ENCODE measurements at regions not wholly inside any gene's neighbourhood (a gene's known extent, or its start where the extent isn't known, plus 50 kb on each side); places are given as distances from the start of the nearest gene placed in this dataset.
"Not testable (repeated sequence)": the region's sequence is repeated elsewhere in the genome, so short reads cannot be mapped to it uniquely, and the experiment has no call there.

GRCh38 chr1:105254906-105255305 lies 1505.2 kb downstream of the AMY1C start:
- DNase-seq (ENCODE audit: low read depth in 1 of 2, low spot score in 1 of 2): no peak
- Histone ChIP-seq H3K27ac (replicated peaks) (no peak overlapping the region), H3K4me3 (replicated peaks; ENCODE audit: insufficient read depth, low read length) (no peak overlapping the region), H3K27me3 (ENCODE audit: insufficient read depth, poor library complexity, severe bottlenecking) (no peaks in the 10 kb centered on the region)
- TF ChIP-seq GABPA (IDR thresholded peaks at IDR 0.05; ENCODE audit: low read depth) (no peak), POLR2AphosphoS5 (IDR thresholded peaks at IDR 0.05; ENCODE audit: low read depth) (no peak), REST (IDR thresholded peaks at IDR 0.05; ENCODE audit: insufficient replicate concordance, low read depth) (no peak), SPI1 (IDR thresholded peaks at IDR 0.05; ENCODE audit: borderline replicate concordance, low read depth) (no peak)
- TF ChIP-seq, protein P1, sequence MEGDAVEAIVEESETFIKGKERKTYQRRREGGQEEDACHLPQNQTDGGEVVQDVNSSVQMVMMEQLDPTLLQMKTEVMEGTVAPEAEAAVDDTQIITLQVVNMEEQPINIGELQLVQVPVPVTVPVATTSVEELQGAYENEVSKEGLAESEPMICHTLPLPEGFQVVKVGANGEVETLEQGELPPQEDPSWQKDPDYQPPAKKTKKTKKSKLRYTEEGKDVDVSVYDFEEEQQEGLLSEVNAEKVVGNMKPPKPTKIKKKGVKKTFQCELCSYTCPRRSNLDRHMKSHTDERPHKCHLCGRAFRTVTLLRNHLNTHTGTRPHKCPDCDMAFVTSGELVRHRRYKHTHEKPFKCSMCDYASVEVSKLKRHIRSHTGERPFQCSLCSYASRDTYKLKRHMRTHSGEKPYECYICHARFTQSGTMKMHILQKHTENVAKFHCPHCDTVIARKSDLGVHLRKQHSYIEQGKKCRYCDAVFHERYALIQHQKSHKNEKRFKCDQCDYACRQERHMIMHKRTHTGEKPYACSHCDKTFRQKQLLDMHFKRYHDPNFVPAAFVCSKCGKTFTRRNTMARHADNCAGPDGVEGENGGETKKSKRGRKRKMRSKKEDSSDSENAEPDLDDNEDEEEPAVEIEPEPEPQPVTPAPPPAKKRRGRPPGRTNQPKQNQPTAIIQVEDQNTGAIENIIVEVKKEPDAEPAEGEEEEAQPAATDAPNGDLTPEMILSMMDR (IDR thresholded peaks at IDR 0.05; ENCODE audit: insufficient read depth, low read length): no peak

DNA sequence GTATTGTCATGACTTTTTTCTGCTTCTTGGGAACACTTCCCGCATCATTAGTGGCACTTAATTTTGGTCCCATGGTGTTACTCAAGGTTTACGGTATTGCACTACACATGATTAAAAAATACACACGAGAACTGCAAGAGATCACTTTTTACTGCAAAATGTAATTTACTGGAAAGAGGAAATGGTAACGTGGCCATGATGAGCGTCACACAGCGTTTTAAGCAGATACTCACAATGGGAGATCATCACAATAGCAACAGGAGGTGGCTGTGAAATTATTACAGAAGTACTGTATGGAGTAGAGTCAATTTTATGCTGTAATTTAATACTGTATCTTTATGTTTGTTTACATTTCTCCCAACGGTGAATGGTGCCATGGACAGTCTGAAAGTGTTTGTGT lies 1510.3 kb downstream of the AMY1C start:
- no peaks in the 10 kb centered on the region for H3K27me3 ChIP-seq (ENCODE audit: insufficient read depth, poor library complexity, severe bottlenecking)
- no peak for TF ChIP-seq POLR2AphosphoS5 (IDR thresholded peaks at IDR 0.05; ENCODE audit: low read depth)
- no peak for TF ChIP-seq GABPA (IDR thresholded peaks at IDR 0.05; ENCODE audit: low read depth)
- TF ChIP-seq REST (IDR thresholded peaks at IDR 0.05; ENCODE audit: insufficient replicate concordance, low read depth): no peak
- TF ChIP-seq, protein P1 (IDR thresholded peaks at IDR 0.05; ENCODE audit: insufficient read depth, low read length): no peak
- no peak for TF ChIP-seq SPI1 (IDR thresholded peaks at IDR 0.05; ENCODE audit: borderline replicate concordance, low read depth)
- H3K4me3 ChIP-seq (replicated peaks; ENCODE audit: insufficient read depth, low read length): no peak overlapping the region
- no peak for DNase-seq (ENCODE audit: low read depth in 1 of 2, low spot score in 1 of 2)
- H3K27ac ChIP-seq (replicated peaks): no peak overlapping the region

DNA sequence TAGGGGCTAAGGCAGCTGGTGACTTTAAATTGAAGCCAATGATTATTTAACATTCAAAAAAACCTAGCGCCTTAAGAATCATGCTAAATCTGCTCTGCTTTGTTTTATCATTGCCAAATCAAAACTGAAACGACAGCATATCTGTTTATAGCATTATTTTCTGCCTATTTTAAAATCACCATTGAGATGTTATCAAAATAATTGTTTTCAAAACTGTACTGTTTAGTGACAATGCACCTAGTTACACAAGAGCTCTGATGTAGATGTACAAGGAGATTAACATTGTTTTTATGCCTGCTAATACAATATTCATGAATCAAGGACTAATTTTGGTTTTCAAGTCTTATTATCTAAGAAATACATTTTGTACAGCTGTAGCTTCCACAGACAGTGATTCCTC lies 1521.3 kb downstream of the AMY1C start:
- DNase-seq (ENCODE audit: low read depth in 1 of 2, low spot score in 1 of 2): no peak
- Histone ChIP-seq H3K4me3 (replicated peaks; ENCODE audit: insufficient read depth, low read length) (no peak overlapping the region), H3K27ac (replicated peaks) (no peak overlapping the region), H3K27me3 (ENCODE audit: insufficient read depth, poor library complexity, severe bottlenecking) (no peaks in the 10 kb centered on the region)
- TF ChIP-seq REST (IDR thresholded peaks at IDR 0.05; ENCODE audit: insufficient replicate concordance, low read depth) (no peak), SPI1 (IDR thresholded peaks at IDR 0.05; ENCODE audit: borderline replicate concordance, low read depth) (no peak), GABPA (IDR thresholded peaks at IDR 0.05; ENCODE audit: low read depth) (no peak), POLR2AphosphoS5 (IDR thresholded peaks at IDR 0.05; ENCODE audit: low read depth) (no peak)
- TF ChIP-seq, protein P1 (IDR thresholded peaks at IDR 0.05; ENCODE audit: insufficient read depth, low read length): no peak

DNA sequence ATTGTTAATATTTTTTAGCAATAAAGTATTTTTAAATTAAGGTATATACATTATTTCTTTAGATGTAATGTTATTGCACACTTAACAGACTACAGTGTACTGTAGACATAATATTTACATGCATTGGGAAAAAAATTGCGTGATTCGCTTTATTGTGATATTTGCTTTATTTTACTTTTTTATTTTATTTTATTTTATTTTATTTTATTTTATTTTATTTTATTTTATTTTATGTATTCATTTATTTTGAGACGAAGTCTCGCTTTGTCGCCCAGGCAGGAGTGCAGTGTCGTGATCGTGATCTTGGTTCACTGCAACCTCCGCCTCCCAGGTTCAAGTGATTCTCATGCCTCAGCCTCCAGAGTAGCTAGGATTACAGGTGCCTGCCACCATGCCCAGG lies 1522.7 kb downstream of the AMY1C start:
- H3K27me3 ChIP-seq (ENCODE audit: insufficient read depth, poor library complexity, severe bottlenecking); H3K4me3 ChIP-seq (replicated peaks; ENCODE audit: insufficient read depth, low read length); DNase-seq (ENCODE audit: low read depth in 1 of 2, low spot score in 1 of 2); H3K27ac ChIP-seq (replicated peaks): not testable (repeated sequence)
